ENCODE measurements at regions not wholly inside any gene's neighbourhood (a gene's known extent, or its start where the extent isn't known, plus 50 kb on each side); places are given as distances from the start of the nearest gene placed in this dataset.
"Not testable (repeated sequence)": the region's sequence is repeated elsewhere in the genome, so short reads cannot be mapped to it uniquely, and the experiment has no call there.

GRCh38 chr12:9329019-9329418, 120.8 kb upstream of the PZP start:
- no peak for DNase-seq
- H3K9me3 ChIP-seq, result no peaks in the 10 kb centered on the region
- intact Hi-C loops (cut with DNase I; ENCODE audit: low total_unique reads), result no loop called here
- no peak for TF ChIP-seq CTCF (IDR thresholded peaks at IDR 0.05)
- H3K27me3 ChIP-seq, result no peaks in the 10 kb centered on the region
- H3K4me1 ChIP-seq, result no peaks in the 10 kb centered on the region
- H3K4me3 ChIP-seq, result no peak overlapping the region
- no peaks in the 10 kb centered on the region for H3K36me3 ChIP-seq
- no peak overlapping the region for H3K27ac ChIP-seq

DNA sequence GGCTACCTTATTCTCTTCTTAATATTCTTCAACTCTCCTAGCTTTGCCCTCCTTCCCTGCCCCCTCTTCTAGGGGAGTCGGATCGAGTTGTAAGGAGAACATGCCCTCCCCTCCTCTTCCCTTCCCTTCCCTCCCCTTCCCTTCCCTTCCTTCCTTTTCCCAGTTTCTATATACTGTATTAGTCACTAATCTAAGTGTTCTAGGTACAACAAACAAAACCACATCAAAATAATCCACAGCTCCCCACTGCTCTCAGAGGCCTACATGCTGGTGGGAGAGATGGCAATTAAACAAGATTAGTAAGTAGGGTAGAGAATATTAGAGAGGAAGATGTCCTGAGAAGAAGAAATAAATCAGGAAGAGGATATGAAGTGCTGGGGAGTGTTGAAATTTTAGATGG, 119.9 kb upstream of the PZP start:
- Histone ChIP-seq H3K4me1 (no peaks in the 10 kb centered on the region), H3K36me3 (no peaks in the 10 kb centered on the region), H3K27me3 (no peaks in the 10 kb centered on the region), H3K4me3 (no peak overlapping the region), H3K9me3 (no peaks in the 10 kb centered on the region), H3K27ac (no peak overlapping the region)
- intact Hi-C loops (cut with DNase I; ENCODE audit: low total_unique reads), result no loop called here
- DNase-seq, result no peak
- no peak for TF ChIP-seq CTCF (IDR thresholded peaks at IDR 0.05)

DNA sequence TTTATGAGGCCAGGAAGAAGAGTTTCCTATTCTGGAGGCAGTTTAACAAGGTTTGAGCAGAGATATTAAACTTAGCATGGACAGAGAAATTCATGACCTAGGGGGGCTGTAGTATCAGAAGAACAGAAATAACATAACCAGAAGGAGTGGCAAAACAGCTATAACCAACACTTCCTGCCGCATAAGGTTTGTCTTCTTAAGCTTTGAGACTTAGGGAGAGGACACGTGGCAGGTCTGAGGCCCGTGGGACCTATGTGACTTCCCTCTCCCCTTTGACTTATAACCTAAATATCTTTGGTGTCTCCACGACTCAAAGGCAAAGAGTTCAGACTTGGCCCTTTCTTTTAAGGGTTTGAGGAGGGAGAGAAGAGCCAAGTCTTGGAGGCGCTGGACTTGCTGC, 119.1 kb upstream of the PZP start:
- intact Hi-C loops (cut with DNase I; ENCODE audit: low total_unique reads), result no loop called here
- Histone ChIP-seq H3K9me3 (no peaks in the 10 kb centered on the region), H3K36me3 (no peaks in the 10 kb centered on the region), H3K27ac (no peak overlapping the region), H3K4me3 (no peak overlapping the region), H3K4me1 (no peaks in the 10 kb centered on the region), H3K27me3 (no peaks in the 10 kb centered on the region)
- no peak for TF ChIP-seq CTCF (IDR thresholded peaks at IDR 0.05)
- no peak for DNase-seq

DNA sequence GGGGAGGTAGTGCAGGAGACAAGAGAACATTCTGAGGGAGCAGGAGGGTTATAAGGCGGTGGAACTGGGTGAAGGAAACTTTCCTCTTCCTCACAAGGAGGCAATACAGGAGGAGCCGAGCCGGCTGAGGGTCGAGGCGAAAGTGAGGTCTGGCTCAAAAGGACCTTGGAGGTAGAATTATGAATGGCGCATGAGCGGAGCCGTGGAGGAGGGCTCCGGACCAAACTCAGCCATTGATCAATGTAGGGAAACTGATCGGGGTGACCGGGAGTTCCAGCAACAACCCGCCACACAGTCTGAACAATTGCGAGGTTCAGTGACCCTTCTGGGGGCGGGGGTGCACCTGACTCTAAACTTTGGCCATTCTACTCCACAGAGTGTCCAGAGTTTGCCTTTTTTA, 118.7 kb upstream of the PZP start:
- H3K27me3 ChIP-seq; H3K36me3 ChIP-seq; H3K4me3 ChIP-seq; H3K9me3 ChIP-seq; H3K4me1 ChIP-seq; intact Hi-C loops (cut with DNase I; ENCODE audit: low total_unique reads); H3K27ac ChIP-seq: not testable (repeated sequence)
- peak in 1 of 2 donors; percentile 39 for DNase-seq

DNA sequence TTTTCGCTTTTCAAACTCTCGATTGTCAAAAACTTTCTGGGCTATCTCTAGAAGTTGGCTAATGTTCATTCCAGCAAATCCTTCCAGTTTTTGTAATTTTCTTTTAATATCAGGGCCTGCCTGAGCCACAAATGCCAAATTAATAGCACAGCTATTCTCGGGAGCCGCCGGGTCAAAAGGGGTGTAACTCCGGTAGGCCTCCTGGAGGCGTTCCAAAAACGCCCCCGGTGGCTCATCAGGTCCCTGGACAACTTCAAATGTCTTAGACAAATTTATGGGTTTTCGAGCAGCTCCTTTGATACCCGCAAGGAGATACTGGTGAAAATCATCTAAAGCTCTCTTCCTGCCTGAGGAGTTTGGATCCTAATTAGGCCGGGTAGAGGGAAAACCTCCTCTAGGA, 117.9 kb upstream of the PZP start:
- no peaks in the 10 kb centered on the region for H3K9me3 ChIP-seq
- H3K4me3 ChIP-seq, result no peak overlapping the region
- intact Hi-C loops (cut with DNase I; ENCODE audit: low total_unique reads), result no loop called here
- no peaks in the 10 kb centered on the region for H3K27me3 ChIP-seq
- no peak overlapping the region for H3K27ac ChIP-seq
- H3K4me1 ChIP-seq, result no peaks in the 10 kb centered on the region
- H3K36me3 ChIP-seq, result no peaks in the 10 kb centered on the region
- TF ChIP-seq CTCF (IDR thresholded peaks at IDR 0.05), result no peak
- DNase-seq, result no peak

- no peaks in the 10 kb centered on the region for H3K36me3 ChIP-seq
- H3K4me3 ChIP-seq, result no peak overlapping the region
- H3K9me3 ChIP-seq, result no peaks in the 10 kb centered on the region
- DNase-seq, result no peak
- no peaks in the 10 kb centered on the region for H3K4me1 ChIP-seq
- H3K27me3 ChIP-seq, result no peaks in the 10 kb centered on the region
- intact Hi-C loops (cut with DNase I; ENCODE audit: low total_unique reads), result no loop called here
- TF ChIP-seq CTCF (IDR thresholded peaks at IDR 0.05), result no peak
- no peak overlapping the region for H3K27ac ChIP-seq
These were observed 117.3 kb upstream of the PZP start for GRCh38 chr12:9325471-9325870.
